ENCODE measurements at regions not wholly inside any gene's neighbourhood (a gene's known extent, or its start where the extent isn't known, plus 50 kb on each side); places are given as distances from the start of the nearest gene placed in this dataset.

- no peak for DNase-seq (ENCODE audit: low read depth in 1 of 2, low spot score in 2 of 2)
- Histone ChIP-seq H4K8ac (ENCODE audit: extremely low read depth, insufficient read depth, low read length) (no peak overlapping the region), H2BK120ac (replicated peaks; ENCODE audit: low read depth, low read length) (no peak overlapping the region), H3K18ac (ENCODE audit: extremely low read depth, low read length) (no peak overlapping the region), H3K23me2 (ENCODE audit: low read depth, low read length) (no peaks in the 10 kb centered on the region), H4K5ac (ENCODE audit: insufficient read length, low read depth, low read length) (no peak overlapping the region), H3K79me2 (ENCODE audit: control insufficient read depth in 1 of 2, insufficient read depth in 2 of 2, low read length in 2 of 2) (no peaks in the 10 kb centered on the region), H3K36me3 (ENCODE audit: control insufficient read depth in 2 of 4, insufficient read depth in 4 of 4, low read length in 3 of 4) (no peaks in the 10 kb centered on the region), H3K9ac (replicated peaks in 1 of 4; ENCODE audit: extremely low read depth in 1 of 4, low read depth in 3 of 4, low read length in 3 of 4) (no peak overlapping the region; a peak in 1 of 7 replicates), H3K4me2 (ENCODE audit: insufficient read depth in 1 of 2, low read depth in 2 of 2, low read length in 2 of 2) (no peak overlapping the region), H3K4ac (replicated peaks; ENCODE audit: insufficient read length, low read depth, low read length) (no peak overlapping the region), H2AFZ (ENCODE audit: low read length) (no peak overlapping the region), H2BK12ac (ENCODE audit: low read depth, low read length) (no peak overlapping the region), H2BK15ac (ENCODE audit: low read length) (no peak overlapping the region), H4K20me1 (replicated peaks in 1 of 2; ENCODE audit: control insufficient read depth in 1 of 2, insufficient read depth in 2 of 2, low read length in 2 of 2) (no peaks in the 10 kb centered on the region), H2AK5ac (ENCODE audit: low read depth, low read length) (no peak overlapping the region), H3K56ac (replicated peaks; ENCODE audit: insufficient read length, low read depth, low read length) (no peak overlapping the region), H3K23ac (ENCODE audit: insufficient read length) (no peak overlapping the region), H4K91ac (replicated peaks; ENCODE audit: insufficient read length, low read length) (no peak overlapping the region), H3K9me3 (ENCODE audit: insufficient read depth in 2 of 2, low read depth in 1 of 2, low read length in 1 of 2) (peaks cover 0 to 8% of the 10 kb centered on the region in 2 experiments; a peak in 2 of 4 replicates), H3K79me1 (ENCODE audit: low read depth, low read length) (no peaks in the 10 kb centered on the region), H2BK5ac (ENCODE audit: low read depth, low read length) (no peak overlapping the region), H3K27ac (ENCODE audit: low read depth, low read length) (no peak overlapping the region), H3K4me1 (replicated peaks in 1 of 4; ENCODE audit: control insufficient read depth in 3 of 4, insufficient read depth in 4 of 4, low read length in 3 of 4) (no peaks in the 10 kb centered on the region; a peak in 2 of 7 replicates), H3K27me3 (replicated peaks in 1 of 4; ENCODE audit: control insufficient read depth in 3 of 4, extremely low read depth in 1 of 4, insufficient read depth in 3 of 4, low read length in 3 of 4) (no peaks in the 10 kb centered on the region), H3K14ac (ENCODE audit: insufficient read length) (no peak overlapping the region), H2BK20ac (ENCODE audit: low read length) (no peak overlapping the region), H3K4me3 (ENCODE audit: extremely low read depth in 1 of 4, insufficient read depth in 2 of 4, low read depth in 3 of 4, low read length in 4 of 4) (no peak overlapping the region)
- TF ChIP-seq BRCA1 (IDR thresholded peaks at IDR 0.05; ENCODE audit: low read depth, low read length) (no peak), SIN3A (conservative IDR thresholded peaks at IDR 0.05 in 1 of 2, IDR thresholded peaks at IDR 0.05 in 1 of 2; ENCODE audit: low read depth in 1 of 2, low read length in 2 of 2) (no peak), CHD1 (IDR thresholded peaks at IDR 0.05; ENCODE audit: low read depth, low read length) (no peak), CBX5 (IDR thresholded peaks at IDR 0.05; ENCODE audit: low read depth, low read length) (no peak), HDAC2 (IDR thresholded peaks at IDR 0.05; ENCODE audit: borderline replicate concordance in 1 of 2, low read depth in 2 of 2, low read length in 2 of 2) (no peak), RAD21 (IDR thresholded peaks at IDR 0.05 in 1 of 2, conservative IDR thresholded peaks at IDR 0.05 in 1 of 2; ENCODE audit: low read depth in 2 of 2, low read length in 2 of 2) (no peak), YY1 (IDR thresholded peaks at IDR 0.05; ENCODE audit: low read depth, low read length) (no peak), PHF8 (conservative IDR thresholded peaks at IDR 0.05; ENCODE audit: low read depth, low read length) (no peak), CEBPB (IDR thresholded peaks at IDR 0.05; ENCODE audit: low read depth, low read length) (no peak), GABPA (IDR thresholded peaks at IDR 0.05; ENCODE audit: borderline replicate concordance, insufficient read depth, low read length) (no peak), CBX8 (IDR thresholded peaks at IDR 0.05; ENCODE audit: borderline replicate concordance, low read depth, low read length) (no peak), HDAC6 (IDR thresholded peaks at IDR 0.05; ENCODE audit: low read depth, low read length) (no peak), CREB1 (IDR thresholded peaks at IDR 0.05) (no peak), POLR2A (IDR thresholded peaks at IDR 0.05; ENCODE audit: control extremely low read depth in 1 of 2, low read depth in 2 of 2, low read length in 2 of 2) (no peak)
- FAIRE-seq = no peak
- CTCF ChIA-PET (ENCODE audit: partially characterized antibody) = no interaction called here
- 92% methylated on average over 2 of the region's 2 CpGs; no CpG with 5 or more reads in 1 of the 2 experiments for WGBS, 2 experiments (ENCODE audit: extremely low coverage in 1 of 2, insufficient coverage in 1 of 2, insufficient read length in 1 of 2, insufficient replicate concordance in 2 of 2, low coverage in 1 of 2, low lambda C conversion rate in 2 of 2, missing lambda C conversion rate in 1 of 2)
- POLR2A ChIA-PET (ENCODE audit: partially characterized antibody) = interaction anchor here (1.3 kb wide), 1 partner anchor 201 kb away, joined by 3 read pairs; no protein-coding TSS in a partner anchor
Observed at GRCh38 chr12:46572644-46573346, 200.2 kb upstream of the SLC38A2 start.
